HG02763 (cell line): ENCODE measurements at regions not wholly inside any gene's neighbourhood (a gene's known extent, or its start where the extent isn't known, plus 50 kb on each side); places are given as distances from the start of the nearest gene placed in this dataset.
"Not testable (repeated sequence)": the region's sequence is repeated elsewhere in the genome, so short reads cannot be mapped to it uniquely, and the experiment has no call there.

Experiments used
- ATAC-seq: cut with Tn5 transposase; IDR thresholded peaks from one replicate; pipeline ENCODE4 v1.9.1; 2021; ENCODE audit warnings: mild to moderate bottlenecking, moderate library complexity; ENCODE audit not compliant: unreplicated experiment

GRCh38 chr14:105620865-105621471 lies 94.6 kb downstream of the TMEM121 start:
- ATAC-seq = not testable (repeated sequence)

DNA sequence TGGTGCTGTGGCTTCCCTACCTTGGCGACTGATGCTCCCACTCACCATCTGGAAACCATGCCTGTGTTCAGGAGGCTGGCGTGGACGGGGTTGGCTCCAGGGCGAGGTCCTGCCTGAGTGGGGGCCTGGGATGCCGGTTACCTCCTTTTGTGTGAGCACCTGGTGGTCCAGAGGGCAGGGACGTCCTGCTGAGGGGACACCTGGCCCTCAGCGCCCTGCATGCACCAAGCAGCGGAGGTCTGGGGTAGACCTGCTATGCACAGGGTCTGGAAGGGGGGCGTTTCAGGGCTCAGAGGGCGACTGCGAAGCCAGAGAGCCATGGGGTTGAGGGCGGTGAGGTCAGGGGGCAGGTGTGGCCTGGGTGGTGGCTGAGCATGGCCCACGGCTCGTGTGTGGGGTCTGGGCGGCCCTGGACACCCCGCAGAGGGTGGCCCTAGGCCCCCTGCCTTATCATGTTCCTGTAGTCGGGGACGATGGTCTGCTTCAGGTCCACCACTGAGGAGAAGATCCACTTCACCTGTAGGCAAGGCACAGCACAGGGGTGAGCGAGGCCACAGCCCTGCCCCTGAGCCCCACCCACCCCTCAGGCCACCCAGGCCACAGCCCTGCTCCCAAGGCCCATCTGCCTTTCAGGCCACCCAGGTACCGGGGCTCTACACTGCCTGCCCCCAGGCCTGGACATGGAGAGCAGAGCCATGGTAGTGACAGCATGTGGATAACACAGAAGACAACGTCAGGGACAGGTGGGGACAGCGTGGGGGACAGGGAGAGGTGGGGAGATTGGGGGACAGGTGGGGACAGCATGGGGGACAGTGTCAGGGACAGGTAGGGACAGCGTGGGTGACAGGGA lies 95.3 kb downstream of the TMEM121 start:
- not testable (repeated sequence) for ATAC-seq

GRCh38 chr14:105622329-105622955 lies 96.1 kb downstream of the TMEM121 start:
- ATAC-seq = no peak

DNA sequence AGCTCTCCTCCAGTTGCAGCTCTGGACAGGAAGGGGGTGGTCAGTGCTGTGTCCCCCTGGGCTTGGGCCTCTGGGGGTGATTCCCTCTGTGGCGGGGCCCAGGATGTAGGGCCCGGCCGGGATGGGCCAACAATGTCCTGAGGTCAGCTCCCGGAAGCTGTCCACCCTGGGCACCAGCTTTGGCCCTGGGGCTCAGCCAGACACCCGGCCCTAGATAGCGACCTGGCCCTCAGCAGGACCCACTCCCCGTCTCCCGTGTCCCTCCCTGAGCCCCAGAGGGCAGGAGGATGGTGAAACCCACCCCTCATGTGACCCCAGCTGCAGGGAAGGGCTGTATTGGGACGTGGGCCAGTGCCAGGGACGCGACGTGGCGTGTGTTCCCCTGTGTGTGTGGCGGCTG lies 96.8 kb downstream of the TMEM121 start:
- ATAC-seq = not testable (repeated sequence)

DNA sequence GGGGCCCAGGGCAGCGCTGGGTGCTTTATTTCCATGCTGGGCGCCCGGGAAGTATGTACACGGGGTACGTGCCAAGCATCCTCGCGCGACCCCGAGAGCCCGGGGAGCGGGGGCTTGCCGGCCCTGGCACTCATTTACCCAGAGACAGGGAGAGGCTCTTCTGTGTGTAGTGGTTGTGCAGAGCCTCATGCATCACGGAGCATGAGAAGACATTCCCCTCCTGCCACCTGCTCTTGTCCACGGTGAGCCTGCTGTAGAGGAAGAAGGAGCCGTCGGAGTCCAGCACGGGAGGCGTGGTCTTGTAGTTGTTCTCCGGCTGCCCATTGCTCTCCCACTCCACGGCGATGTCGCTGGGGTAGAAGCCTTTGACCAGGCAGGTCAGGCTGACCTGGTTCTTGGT lies 98.0 kb downstream of the TMEM121 start:
- ATAC-seq = not testable (repeated sequence)

DNA sequence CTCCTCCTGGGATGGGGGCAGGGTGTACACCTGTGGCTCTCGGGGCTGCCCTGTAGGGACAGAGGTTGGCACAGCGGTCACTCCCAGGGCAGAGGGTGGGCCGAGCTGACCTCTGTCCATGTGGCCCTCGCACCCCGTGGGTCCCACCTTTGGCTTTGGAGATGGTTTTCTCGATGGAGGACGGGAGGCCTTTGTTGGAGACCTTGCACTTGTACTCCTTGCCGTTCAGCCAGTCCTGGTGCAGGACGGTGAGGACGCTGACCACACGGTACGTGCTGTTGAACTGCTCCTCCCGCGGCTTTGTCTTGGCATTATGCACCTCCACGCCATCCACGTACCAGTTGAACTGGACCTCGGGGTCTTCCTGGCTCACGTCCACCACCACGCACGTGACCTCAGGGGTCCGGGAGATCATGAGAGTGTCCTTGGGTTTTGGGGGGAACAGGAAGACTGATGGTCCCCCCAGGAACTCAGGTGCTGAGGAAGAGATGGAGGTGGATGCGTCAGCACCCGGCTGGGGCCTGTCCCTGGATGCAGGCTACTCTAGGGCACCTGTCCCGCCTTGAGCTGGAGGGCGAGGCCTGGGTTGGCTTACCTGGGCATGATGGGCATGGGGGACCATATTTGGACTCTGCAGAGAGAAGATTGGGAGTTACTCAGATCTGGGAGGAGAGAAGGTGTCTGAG lies 98.5 kb downstream of the TMEM121 start:
- ATAC-seq = not testable (repeated sequence)

- ATAC-seq = not testable (repeated sequence)
These were observed 99.1 kb downstream of the TMEM121 start for GRCh38 chr14:105625448-105625847.

DNA sequence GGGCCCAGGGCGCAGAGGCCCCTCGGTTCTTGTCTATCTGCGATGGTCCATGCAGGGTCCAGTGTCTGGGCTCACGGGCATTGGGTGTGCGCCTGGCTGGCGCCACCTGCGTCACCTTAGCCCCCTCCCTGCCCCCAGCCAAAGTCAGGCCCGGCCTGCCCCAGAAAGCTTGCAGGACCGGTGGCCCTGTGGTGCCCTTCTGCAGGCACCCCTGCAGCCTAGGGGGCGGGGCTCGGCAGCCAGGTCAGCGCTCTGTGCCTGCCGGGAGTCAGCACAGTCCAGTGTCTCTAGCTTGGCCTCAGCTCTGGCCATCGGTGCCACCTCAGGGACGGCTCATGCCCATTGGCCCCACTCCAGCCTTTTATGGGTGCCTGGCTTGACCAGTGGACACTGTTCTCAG lies 99.7 kb downstream of the TMEM121 start:
- not testable (repeated sequence) for ATAC-seq

- not testable (repeated sequence) for ATAC-seq
These were observed 100.3 kb downstream of the TMEM121 start for GRCh38 chr14:105626651-105627050.

GRCh38 chr14:105627287-105627686 lies 100.9 kb downstream of the TMEM121 start:
- not testable (repeated sequence) for ATAC-seq

GRCh38 chr14:105627701-105628100 lies 101.3 kb downstream of the TMEM121 start:
- no peak for ATAC-seq

GRCh38 chr14:105628126-105628525 lies 101.7 kb downstream of the TMEM121 start:
- not testable (repeated sequence) for ATAC-seq

- ATAC-seq = not testable (repeated sequence)
These were observed 102.2 kb downstream of the TMEM121 start for GRCh38 chr14:105628531-105629067.

DNA sequence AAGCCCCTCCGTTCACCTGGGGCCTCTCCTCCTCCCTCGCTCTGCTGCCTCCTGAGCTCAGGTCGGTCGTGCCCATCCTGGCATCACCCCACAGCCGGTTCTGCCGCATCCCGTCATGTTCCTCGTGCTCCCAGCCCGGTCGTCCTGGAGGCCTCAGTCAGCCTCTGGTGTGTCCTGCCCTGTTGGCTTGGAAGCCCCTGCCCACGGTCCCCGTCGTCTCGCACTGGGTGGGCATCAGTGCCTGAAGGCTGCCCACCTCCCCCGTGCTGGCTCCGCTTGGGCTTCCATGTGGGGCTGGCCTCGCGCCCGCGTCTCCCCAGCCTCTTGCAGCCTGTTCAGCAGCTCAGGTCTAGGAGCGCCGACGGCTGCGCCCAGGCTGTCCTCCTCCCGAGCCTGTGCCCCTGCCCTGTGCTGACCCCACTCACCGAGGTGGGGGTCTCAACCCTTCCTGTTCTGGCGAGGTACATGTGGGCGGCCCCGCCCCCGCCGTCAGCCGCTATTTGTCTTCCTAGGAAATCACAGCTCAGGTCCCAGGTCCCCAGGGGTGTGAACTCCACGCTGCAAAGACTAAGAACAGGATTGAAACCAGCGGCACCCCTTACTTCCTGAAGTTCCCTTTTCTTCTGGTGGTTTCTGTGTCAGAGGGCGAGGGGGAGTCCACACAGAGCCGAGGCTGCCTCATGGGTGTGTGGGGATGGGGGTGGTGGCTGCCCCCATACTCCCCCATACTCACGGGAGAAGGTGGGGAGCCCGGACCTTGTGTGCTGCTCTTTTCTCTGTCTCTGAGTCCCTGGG lies 102.9 kb downstream of the TMEM121 start:
- not testable (repeated sequence) for ATAC-seq

DNA sequence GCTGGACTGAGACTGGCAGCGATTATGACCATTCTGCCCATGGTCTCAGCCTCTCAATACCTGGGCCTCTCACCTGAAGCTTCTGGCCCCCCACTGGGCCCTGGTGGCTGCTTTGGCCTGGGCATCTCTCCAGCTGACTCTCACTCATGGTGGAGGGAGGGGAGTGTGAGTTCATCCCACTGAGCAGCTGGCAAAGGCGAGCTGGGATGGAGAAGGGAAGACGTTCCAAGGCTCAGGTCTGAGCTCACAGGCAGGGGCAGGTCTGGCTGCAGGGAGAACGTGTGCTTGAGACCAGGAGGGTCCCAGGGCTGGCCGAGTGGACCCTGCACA lies 103.5 kb downstream of the TMEM121 start:
- no peak for ATAC-seq

DNA sequence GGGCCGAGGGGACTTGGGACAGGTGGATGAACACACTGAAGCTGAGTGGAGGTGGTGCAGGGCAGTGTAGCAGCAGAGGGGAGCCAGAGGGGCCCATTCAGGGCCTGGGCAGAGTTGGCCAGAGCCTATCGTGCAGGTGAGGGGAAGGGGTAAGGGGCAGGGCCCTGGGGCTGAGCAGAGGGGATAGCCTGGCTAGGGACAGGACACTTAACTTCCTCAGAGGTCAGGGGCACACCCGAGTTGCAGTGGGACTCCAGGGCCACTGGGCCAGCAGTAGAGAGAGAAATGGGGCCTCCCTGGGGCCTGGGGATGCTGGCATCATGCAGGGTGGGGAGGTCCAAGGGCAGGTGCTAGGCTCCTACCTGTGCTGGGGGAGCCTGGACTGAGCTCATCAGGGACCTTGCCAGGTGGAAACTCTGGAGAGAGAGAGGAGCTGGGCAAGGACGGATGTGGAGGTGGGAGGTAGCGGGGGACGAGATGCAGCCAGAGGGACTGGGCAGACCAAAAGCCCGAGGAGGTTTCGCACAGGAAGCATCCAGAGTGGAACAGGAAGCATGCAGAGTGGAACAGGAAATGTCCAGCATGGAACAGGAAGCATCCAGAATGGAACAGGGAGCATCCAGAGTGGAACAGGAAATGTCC lies 104.0 kb downstream of the TMEM121 start:
- not testable (repeated sequence) for ATAC-seq

GRCh38 chr14:105630935-105631779 lies 104.8 kb downstream of the TMEM121 start:
- ATAC-seq = not testable (repeated sequence)

DNA sequence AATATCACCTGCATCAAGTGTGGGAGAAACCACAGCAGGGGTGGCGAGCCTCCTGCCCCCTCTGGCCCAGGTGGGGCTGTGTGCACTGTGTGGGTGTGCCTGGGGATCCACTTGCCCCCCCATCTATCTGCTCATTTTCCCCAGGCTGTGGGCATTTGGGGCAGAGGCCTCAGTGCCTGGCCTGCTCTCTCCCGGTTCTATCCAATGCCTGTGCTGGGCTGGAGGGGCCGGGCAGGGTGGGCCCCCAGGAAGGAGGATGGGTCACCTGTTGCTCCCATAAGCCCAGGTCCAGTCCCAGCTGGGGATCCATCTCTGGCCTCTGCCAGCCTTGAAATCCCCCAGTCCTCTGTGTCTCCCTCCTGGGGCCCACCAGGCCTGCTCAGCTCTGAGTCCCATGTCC lies 105.6 kb downstream of the TMEM121 start:
- ATAC-seq = no peak

- not testable (repeated sequence) for ATAC-seq
These were observed 107.2 kb downstream of the TMEM121 start for GRCh38 chr14:105633596-105633995.
